ENCODE measurements at regions not wholly inside any gene's neighbourhood (a gene's known extent, or its start where the extent isn't known, plus 50 kb on each side); places are given as distances from the start of the nearest gene placed in this dataset.
"Not testable (repeated sequence)": the region's sequence is repeated elsewhere in the genome, so short reads cannot be mapped to it uniquely, and the experiment has no call there.

GRCh38 chr18:30860741-30861140 is 181.8 kb downstream of the DSC3 start:
- no peak for TF ChIP-seq CTCF (IDR thresholded peaks at IDR 0.05; ENCODE audit: insufficient read depth, low read length, poor library complexity, severe bottlenecking)
- no peak for DNase-seq (ENCODE audit: extremely low read depth, insufficient read length)
- no peak overlapping the region for H3K4me3 ChIP-seq (replicated peaks; ENCODE audit: low read depth, low read length)

GRCh38 chr18:30859036-30859435 is 183.5 kb downstream of the DSC3 start:
- TF ChIP-seq CTCF (IDR thresholded peaks at IDR 0.05; ENCODE audit: insufficient read depth, low read length, poor library complexity, severe bottlenecking): no peak
- no peaks in the 10 kb centered on the region for H3K36me3 ChIP-seq (ENCODE audit: control insufficient read depth, insufficient read depth, low read length)
- H3K4me3 ChIP-seq (replicated peaks; ENCODE audit: low read depth, low read length): no peak overlapping the region
- no peaks in the 10 kb centered on the region for H3K27me3 ChIP-seq (replicated peaks; ENCODE audit: control insufficient read depth, insufficient read depth, low read length)
- no peak for DNase-seq (ENCODE audit: extremely low read depth, insufficient read length)

More at GRCh38 chr18:30860741-30861140, 181.8 kb downstream of the DSC3 start:
- no peaks in the 10 kb centered on the region for H3K27me3 ChIP-seq (replicated peaks; ENCODE audit: control insufficient read depth, insufficient read depth, low read length)
- no peaks in the 10 kb centered on the region for H3K36me3 ChIP-seq (ENCODE audit: control insufficient read depth, insufficient read depth, low read length)

GRCh38 chr18:30858560-30858959 is 184.0 kb downstream of the DSC3 start:
- no peak for DNase-seq (ENCODE audit: extremely low read depth, insufficient read length)
- Histone ChIP-seq H3K27me3 (replicated peaks; ENCODE audit: control insufficient read depth, insufficient read depth, low read length) (no peaks in the 10 kb centered on the region), H3K36me3 (ENCODE audit: control insufficient read depth, insufficient read depth, low read length) (no peaks in the 10 kb centered on the region), H3K4me3 (replicated peaks; ENCODE audit: low read depth, low read length) (no peak overlapping the region)
- no peak for TF ChIP-seq CTCF (IDR thresholded peaks at IDR 0.05; ENCODE audit: insufficient read depth, low read length, poor library complexity, severe bottlenecking)

GRCh38 chr18:30855762-30856161 is 186.8 kb downstream of the DSC3 start:
- Histone ChIP-seq H3K36me3 (ENCODE audit: control insufficient read depth, insufficient read depth, low read length) (no peaks in the 10 kb centered on the region), H3K27me3 (replicated peaks; ENCODE audit: control insufficient read depth, insufficient read depth, low read length) (no peaks in the 10 kb centered on the region), H3K4me3 (replicated peaks; ENCODE audit: low read depth, low read length) (no peak overlapping the region)
- no peak for DNase-seq (ENCODE audit: extremely low read depth, insufficient read length)
- TF ChIP-seq CTCF (IDR thresholded peaks at IDR 0.05; ENCODE audit: insufficient read depth, low read length, poor library complexity, severe bottlenecking): no peak

- H3K27me3 ChIP-seq (replicated peaks; ENCODE audit: control insufficient read depth, insufficient read depth, low read length): no peaks in the 10 kb centered on the region
- no peak for DNase-seq (ENCODE audit: extremely low read depth, insufficient read length)
- no peak for TF ChIP-seq CTCF (IDR thresholded peaks at IDR 0.05; ENCODE audit: insufficient read depth, low read length, poor library complexity, severe bottlenecking)
- H3K4me3 ChIP-seq (replicated peaks; ENCODE audit: low read depth, low read length): no peak overlapping the region
- no peaks in the 10 kb centered on the region for H3K36me3 ChIP-seq (ENCODE audit: control insufficient read depth, insufficient read depth, low read length)
These were observed 189.6 kb downstream of the DSC3 start for GRCh38 chr18:30852980-30853379.

- Histone ChIP-seq H3K4me3 (replicated peaks; ENCODE audit: low read depth, low read length) (no peak overlapping the region), H3K27me3 (replicated peaks; ENCODE audit: control insufficient read depth, insufficient read depth, low read length) (no peaks in the 10 kb centered on the region), H3K36me3 (ENCODE audit: control insufficient read depth, insufficient read depth, low read length) (no peaks in the 10 kb centered on the region)
- no peak for DNase-seq (ENCODE audit: extremely low read depth, insufficient read length)
- TF ChIP-seq CTCF (IDR thresholded peaks at IDR 0.05; ENCODE audit: insufficient read depth, low read length, poor library complexity, severe bottlenecking): no peak
These were observed 190.0 kb downstream of the DSC3 start for GRCh38 chr18:30852541-30852940.

GRCh38 chr18:30839056-30839561 is 203.4 kb downstream of the DSC3 start:
- not testable (repeated sequence) for H3K27me3 ChIP-seq (replicated peaks; ENCODE audit: control insufficient read depth, insufficient read depth, low read length); H3K36me3 ChIP-seq (ENCODE audit: control insufficient read depth, insufficient read depth, low read length); DNase-seq (ENCODE audit: extremely low read depth, insufficient read length); H3K4me3 ChIP-seq (replicated peaks; ENCODE audit: low read depth, low read length)
